Limb (tissue), 2 donors: ENCODE measurements at regions not wholly inside any gene's neighbourhood (a gene's known extent, or its start where the extent isn't known, plus 50 kb on each side); places are given as distances from the start of the nearest gene placed in this dataset.

Experiments used
- DNase-seq, 2 donors: peaks; one replicate each; pipeline ENCODE4 v3.0.0-alpha.2; 2016; ENCODE audit errors: extremely low spot score in 2 of 2

DNA sequence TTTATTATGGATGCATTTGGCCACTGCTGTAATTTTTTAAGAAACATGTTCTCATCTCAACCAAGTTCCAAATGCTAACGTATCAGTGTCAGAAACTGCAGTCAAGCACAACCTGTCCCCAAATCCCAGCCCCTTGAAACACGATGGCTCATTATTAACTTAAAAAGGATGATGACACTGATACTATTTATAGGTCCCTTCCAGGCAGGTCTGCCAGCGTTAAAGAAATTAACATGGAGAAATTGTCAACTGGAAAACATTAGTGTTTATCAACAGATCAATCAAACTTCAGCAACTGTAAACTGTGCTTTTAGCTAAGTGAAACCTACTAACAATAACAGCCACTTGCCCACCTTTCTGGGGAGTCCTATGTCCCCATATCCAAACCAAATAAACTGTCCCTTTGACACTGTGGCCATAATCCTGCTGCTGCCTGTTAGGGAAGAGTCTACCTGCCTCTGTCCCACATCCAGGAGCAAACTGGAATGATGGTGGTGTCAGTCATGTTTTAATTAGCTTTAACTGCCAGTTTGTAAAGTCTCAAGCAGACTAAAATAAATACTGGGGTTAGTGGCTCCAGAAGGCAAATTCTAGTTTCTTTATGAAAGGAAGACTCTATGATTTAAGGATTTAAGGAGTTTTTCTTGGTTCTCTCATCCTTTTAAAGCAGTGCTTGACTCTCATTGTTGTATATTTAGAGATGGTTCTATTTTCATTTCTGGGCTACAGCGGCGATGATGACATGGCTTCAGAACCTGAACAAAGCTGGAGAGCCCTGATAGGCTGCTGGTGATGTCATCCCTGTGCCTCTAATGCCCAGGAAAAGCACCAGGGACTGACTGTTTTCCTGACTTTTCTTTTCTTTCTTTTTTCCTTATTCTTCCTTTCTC, 583.6 kb upstream of the PIK3C3 start:
- DNase-seq, result no peak

DNA sequence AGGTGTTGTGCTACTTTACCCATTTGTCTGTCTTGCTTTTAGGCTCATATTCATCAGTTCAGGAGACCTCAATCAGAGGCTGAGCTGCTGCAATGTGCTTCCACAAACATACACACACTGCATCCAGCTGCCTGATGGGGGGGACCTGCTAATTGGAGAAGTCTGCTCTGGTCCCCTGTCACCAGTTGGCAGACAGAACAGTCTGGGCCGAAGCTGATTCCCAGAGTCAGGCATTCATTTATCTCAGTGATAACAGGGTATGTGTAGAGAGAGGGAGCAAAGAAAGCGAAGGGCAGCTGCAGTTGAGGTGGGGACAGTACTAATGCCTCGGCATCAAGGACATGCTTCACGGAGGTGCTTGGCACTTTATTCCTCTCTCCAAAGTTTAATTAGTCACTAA, 584.3 kb upstream of the PIK3C3 start:
- no peak for DNase-seq

DNA sequence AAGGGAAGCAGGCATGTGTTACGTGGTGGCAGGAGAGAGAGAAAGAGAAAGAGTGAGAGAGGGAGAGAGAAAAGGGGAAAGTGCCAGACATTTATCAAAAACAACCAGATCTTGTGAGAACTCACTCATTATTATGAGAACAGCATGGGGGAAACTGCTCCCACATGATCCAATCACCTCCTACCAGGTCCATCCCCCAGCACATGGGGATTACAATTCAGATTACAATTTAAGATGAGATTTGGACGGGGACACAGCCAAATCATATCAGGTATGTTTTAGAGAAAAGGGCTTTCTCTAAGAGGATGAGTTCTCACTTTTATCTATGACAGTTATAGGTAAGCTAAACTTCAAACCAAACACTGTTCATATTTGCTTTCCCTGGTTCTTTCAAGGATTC, 597.3 kb upstream of the PIK3C3 start:
- no peak for DNase-seq

DNA sequence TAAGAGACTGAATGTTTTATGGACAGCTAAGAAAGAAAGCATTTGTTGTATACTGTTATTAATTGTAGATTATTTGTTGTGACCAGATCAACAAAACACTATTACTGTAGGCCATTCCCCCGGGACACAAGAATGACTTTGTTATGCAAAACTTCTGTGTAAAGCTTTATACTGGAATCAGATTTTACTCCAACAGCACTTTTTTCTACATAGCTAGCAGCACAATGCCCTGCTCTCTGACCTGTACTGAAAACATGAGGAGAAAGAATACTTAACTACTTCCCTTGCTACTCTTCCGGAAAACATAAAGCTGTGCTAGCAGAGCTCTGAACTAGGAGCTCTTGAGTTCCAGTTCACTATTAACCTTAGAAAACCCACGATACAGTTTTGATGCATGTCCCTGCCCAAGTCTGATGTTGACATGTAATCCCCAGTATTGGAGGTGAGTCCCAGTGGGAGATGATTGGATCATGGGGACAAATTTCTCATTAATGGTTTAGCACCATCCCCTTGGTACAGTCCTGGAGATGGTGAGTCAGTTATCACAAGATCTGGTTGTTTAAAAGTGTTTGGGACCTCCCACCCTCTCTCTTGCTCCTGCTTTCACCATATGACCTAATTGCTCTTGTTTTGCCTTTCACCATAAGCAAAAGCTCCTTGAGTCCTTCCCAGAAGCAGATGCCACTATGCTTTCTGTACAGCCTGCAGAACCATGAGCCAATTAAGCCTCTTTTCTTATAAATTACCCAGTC, 601.1 kb upstream of the PIK3C3 start:
- DNase-seq, result no peak

- DNase-seq, result no peak
Observed at GRCh38 chr18:41351430-41351829, 603.6 kb upstream of the PIK3C3 start.

- DNase-seq, result no peak
Observed at GRCh38 chr18:41347057-41347456, 608.0 kb upstream of the PIK3C3 start.

GRCh38 chr18:41343808-41344207, 611.2 kb upstream of the PIK3C3 start:
- DNase-seq, result no peak

- no peak for DNase-seq
Observed at GRCh38 chr18:41338341-41338740, 616.7 kb upstream of the PIK3C3 start.

- no peak for DNase-seq
Observed at GRCh38 chr18:41331661-41332060, 623.4 kb upstream of the PIK3C3 start.

DNA sequence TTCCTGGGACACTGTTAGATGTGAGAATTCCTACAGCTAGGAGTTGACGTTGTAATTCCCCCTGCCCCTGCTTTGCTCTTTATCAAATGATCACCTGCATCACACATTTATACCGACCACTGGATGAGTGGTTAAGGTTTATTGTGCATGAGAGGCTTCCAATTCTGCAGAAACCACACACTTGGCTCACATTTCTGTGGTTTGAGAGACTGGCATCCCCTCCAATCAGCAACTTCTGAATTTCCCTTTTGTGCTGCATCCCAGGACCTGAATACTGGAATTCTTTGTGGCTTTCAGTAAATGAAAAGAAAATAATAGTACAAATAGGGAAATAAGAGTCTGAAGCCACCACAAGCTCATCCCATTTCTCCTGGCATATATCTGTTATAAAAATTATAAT, 628.7 kb upstream of the PIK3C3 start:
- DNase-seq, result no peak

DNA sequence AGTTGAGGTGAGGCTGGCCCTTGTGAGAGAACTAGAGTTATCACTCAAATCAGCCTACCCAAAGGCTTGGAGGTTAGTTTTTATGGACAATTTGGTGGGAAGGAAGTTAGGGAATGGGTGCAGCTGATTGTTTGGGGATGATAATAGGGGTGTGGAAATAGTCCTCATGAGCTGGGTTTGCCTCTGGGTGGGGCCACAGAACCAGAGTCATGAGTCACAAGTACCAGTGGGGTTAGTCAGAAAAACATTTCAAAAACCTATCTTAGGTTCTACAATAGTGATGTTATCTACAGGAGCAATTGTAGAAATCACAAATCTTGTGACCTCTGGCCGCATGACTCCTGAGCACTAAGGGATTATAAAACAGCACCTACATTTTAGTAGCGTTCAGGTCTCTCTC, 630.1 kb upstream of the PIK3C3 start:
- no peak for DNase-seq

GRCh38 chr18:41324020-41324791, 630.8 kb upstream of the PIK3C3 start:
- DNase-seq, result no peak

DNA sequence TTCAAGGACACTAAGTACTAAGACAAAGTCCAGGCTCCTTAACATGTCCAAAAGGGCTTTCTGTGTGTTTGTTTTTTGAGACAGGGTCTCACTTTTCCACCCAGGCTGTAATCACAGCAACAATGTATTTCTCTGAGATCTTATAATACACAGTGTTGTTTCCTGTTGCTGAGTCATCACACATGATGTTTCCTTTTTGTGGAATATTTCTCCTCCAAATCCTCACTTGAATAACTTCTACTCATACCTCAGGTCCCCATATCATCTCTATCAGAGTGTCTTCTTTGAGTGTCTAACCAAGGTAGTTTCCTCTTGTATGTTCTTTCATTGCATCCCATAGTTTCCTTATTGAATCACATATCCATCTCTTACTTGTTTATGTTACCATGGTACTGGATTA, 632.0 kb upstream of the PIK3C3 start:
- no peak for DNase-seq

DNA sequence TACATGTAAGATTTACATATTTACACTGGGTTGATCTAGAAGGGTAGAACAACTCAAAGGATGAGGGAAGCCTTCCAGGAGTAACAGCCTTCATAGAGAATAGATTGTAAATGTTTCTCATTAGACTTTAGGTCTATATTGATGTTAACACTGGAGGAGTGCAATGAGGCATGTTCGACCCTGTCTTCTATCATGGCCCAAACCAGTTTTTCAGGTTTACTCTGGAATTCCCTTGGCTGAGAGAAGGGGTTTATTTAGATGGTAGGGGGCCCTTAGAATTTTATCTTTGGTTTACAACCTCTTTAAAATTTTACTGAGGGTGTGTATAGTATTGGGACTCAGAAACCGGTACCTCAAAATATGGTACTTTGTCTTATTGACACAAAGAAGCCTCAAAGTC, 634.9 kb upstream of the PIK3C3 start:
- DNase-seq, result no peak

DNA sequence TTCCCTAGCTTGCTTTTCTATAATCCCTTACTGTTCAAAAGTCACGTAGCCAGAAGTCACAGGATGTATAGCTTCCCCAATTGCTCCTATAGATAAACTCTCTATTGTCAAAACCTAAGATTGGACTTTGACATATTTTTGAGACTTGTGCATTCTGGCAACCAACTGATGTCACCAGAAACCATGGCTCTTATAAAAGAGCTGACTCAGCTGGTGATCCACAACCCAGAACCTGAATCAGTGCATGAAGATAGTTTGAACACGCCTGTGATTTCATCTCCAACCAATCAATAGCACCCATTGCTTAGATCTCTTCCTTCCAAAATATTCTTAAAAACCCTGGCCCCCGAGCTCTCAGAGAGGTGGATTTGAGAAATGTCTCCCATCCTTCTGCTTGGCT, 639.9 kb upstream of the PIK3C3 start:
- no peak for DNase-seq

- no peak for DNase-seq
Observed at GRCh38 chr18:41311571-41312547, 643.2 kb upstream of the PIK3C3 start.

DNA sequence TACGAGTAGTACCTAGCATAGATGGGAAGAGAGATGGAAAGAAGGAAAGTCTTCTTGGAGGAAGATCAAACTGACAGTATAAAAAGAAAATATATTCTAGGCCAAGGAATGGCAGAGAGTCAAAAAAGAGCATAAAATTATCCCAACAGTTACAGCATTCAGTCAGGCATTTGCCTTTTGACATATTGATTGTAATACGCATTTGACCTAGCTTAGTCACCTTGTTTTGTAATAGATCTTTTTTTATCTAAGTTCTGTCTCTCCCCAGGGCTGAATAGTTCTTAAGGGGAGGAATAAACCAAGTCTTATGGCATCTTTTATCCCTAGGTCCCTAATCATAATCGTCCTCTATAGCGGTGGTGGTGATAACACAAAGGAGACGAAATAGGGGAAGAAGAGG, 657.3 kb upstream of the PIK3C3 start:
- no peak for DNase-seq

DNA sequence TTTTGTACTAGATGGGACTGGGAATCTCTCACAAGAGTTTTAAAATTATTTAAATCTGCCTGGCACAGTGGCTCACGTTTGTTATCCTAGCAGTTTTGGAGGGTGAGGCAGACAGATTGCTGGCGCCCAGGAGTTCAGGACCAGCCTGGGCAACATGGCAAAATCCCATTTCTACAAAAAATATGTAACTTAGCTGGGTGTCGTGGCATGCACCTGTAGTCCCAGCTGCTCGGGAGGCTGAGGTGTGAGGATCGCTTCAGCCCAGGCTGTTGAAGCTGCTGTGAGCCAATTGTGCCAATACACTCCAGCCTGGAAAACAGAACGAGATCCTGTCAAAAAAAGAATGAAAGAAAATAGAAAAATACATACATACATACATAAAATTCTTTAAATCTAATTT, 685.7 kb upstream of the PIK3C3 start:
- no peak for DNase-seq

GRCh38 chr18:41268271-41268670, 686.8 kb upstream of the PIK3C3 start:
- no peak for DNase-seq

DNA sequence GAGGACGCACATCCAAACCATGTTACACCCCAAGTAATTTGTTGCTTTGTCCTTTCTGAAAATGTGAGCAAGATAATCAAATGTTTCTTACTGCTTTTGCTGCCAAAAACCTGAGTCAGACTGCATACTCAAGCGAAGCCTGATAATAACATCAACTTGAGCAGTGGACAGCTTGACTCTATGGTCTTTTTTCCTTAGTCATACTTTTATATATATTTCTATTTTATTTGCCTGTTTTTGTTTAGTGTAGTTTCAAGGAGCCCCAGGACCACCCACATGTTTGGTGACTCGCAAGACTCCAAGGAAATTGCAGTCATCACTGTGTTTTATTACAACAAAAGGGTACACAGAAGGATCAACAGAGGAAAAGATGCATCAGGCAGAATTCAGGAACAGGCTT, 688.4 kb upstream of the PIK3C3 start:
- no peak for DNase-seq

- DNase-seq, result no peak
Observed at GRCh38 chr18:41266204-41266603, 688.8 kb upstream of the PIK3C3 start.
